CD14-positive monocyte (primary cell): ENCODE measurements at regions not wholly inside any gene's neighbourhood (a gene's known extent, or its start where the extent isn't known, plus 50 kb on each side); places are given as distances from the start of the nearest gene placed in this dataset.

Experiments used
- DNase-seq, 3 donors: peaks; one replicate each; pipeline ENCODE4 v3.0.0-alpha.2; 2011 to 2022
- H2AFZ ChIP-seq: 2 replicates; pipeline ENCODE4 v1.6.0; 2012; ENCODE audit warnings: mild to moderate bottlenecking, low read depth, low read length, inconsistent platforms; ENCODE audit not compliant: insufficient read depth, poor library complexity, severe bottlenecking
- H3K27ac ChIP-seq, 2 donors: 1 replicate in 1 of 2; 2 replicates in 1 of 2; pipeline ENCODE4 v1.5.1; 2012 to 2013; ENCODE audit warnings: low read length in 2 of 2, control low read depth in 1 of 2, inconsistent platforms in 1 of 2, low read depth in 1 of 2, mild to moderate bottlenecking in 1 of 2
- H3K27me3 ChIP-seq, 2 donors: one replicate each; pipeline versions ENCODE4 v1.6.0 to v1.6.1; 2011 to 2013; ENCODE audit warnings: low read length in 2 of 2; ENCODE audit not compliant: control insufficient read depth in 2 of 2, insufficient read depth in 2 of 2
- H3K36me3 ChIP-seq, 2 donors: replicated peaks in 1 of 2; 1 replicate in 1 of 2; 2 replicates in 1 of 2; pipeline versions ENCODE4 v1.5.1 to v1.6.1; 2012 to 2013; ENCODE audit warnings: low read length in 2 of 2, control low read depth in 1 of 2, inconsistent platforms in 1 of 2, mild to moderate bottlenecking in 1 of 2; ENCODE audit not compliant: insufficient read depth in 2 of 2, control insufficient read depth in 1 of 2
- H3K4me1 ChIP-seq, 2 donors: 1 replicate in 1 of 2; 2 replicates in 1 of 2; pipeline versions ENCODE4 v1.5.1 to v1.6.1; 2012 to 2013; ENCODE audit warnings: low read length in 2 of 2, control low read depth in 1 of 2, inconsistent platforms in 1 of 2, mild to moderate bottlenecking in 1 of 2, moderate library complexity in 1 of 2; ENCODE audit not compliant: insufficient read depth in 2 of 2, control insufficient read depth in 1 of 2
- H3K4me2 ChIP-seq: replicated peaks from 2 replicates; pipeline ENCODE3; 2012; ENCODE audit warnings: low read length, moderate library complexity, mild to moderate bottlenecking; ENCODE audit not compliant: poor library complexity, severe bottlenecking; ENCODE audit errors: extremely low read depth
- H3K4me3 ChIP-seq, 3 experiments: fragments of 200-600 bp in 1 of 3; sonication (generic) in 1 of 3; replicated peaks in 1 of 3; 1 replicate in 2 of 3; 2 replicates in 1 of 3; pipeline ENCODE4 v1.5.1; 2011 to 2013; ENCODE audit warnings: low read length in 3 of 3, mild to moderate bottlenecking in 3 of 3, control low read depth in 2 of 3, low read depth in 2 of 3, inconsistent platforms in 1 of 3, moderate library complexity in 1 of 3
- H3K79me2 ChIP-seq: 2 replicates; pipeline ENCODE4 v1.6.0; 2012; ENCODE audit warnings: mild to moderate bottlenecking, control low read depth, inconsistent platforms, low read length, moderate library complexity; ENCODE audit not compliant: insufficient read depth
- H3K9ac ChIP-seq: 2 replicates; pipeline ENCODE4 v1.6.0; 2017; ENCODE audit warnings: low read length, mild to moderate bottlenecking; ENCODE audit not compliant: insufficient read depth, poor library complexity, severe bottlenecking
- H3K9me3 ChIP-seq, 2 donors: replicated peaks in 1 of 2; 1 replicate in 1 of 2; 2 replicates in 1 of 2; pipeline versions ENCODE4 v1.5.1 to v1.6.1; 2012 to 2013; ENCODE audit warnings: low read length in 2 of 2, control low read depth in 1 of 2; ENCODE audit not compliant: control insufficient read depth in 1 of 2, insufficient read depth in 1 of 2
- H4K20me1 ChIP-seq: 2 replicates; pipeline ENCODE4 v1.6.0; 2012; ENCODE audit warnings: mild to moderate bottlenecking, low read length, control low read depth, moderate library complexity; ENCODE audit not compliant: insufficient read depth
- H3K27ac Mint-ChIP-seq, 7 donors: one replicate each; pipeline ENCODE4 v1.8.0; 2020; ENCODE audit warnings: mild to moderate bottlenecking in 7 of 7, mixed read lengths in 7 of 7, moderate library complexity in 6 of 7, inconsistent platforms in 2 of 7
- H3K27me3 Mint-ChIP-seq, 3 donors: one replicate each; pipeline ENCODE4 v1.8.0; 2021 to 2022; ENCODE audit warnings: low read depth in 3 of 3, mild to moderate bottlenecking in 3 of 3, mixed read lengths in 3 of 3, moderate library complexity in 3 of 3, inconsistent platforms in 1 of 3
- H3K36me3 Mint-ChIP-seq, 2 donors: one replicate each; pipeline ENCODE4 v1.8.0; 2020; ENCODE audit warnings: mixed read lengths in 2 of 2, inconsistent platforms in 1 of 2, mild to moderate bottlenecking in 1 of 2
- H3K4me1 Mint-ChIP-seq: one replicate; pipeline ENCODE4 v1.8.0; 2020; ENCODE audit warnings: mild to moderate bottlenecking, mixed read lengths
- H3K4me3 Mint-ChIP-seq, 2 donors: one replicate each; pipeline ENCODE4 v1.8.0; 2020; ENCODE audit warnings: mild to moderate bottlenecking in 2 of 2, mixed read lengths in 2 of 2, moderate library complexity in 1 of 2
- H3K9me3 Mint-ChIP-seq, 7 donors: one replicate each; pipeline ENCODE4 v1.8.0; 2020 to 2022; ENCODE audit warnings: mixed read lengths in 7 of 7, mild to moderate bottlenecking in 6 of 7, moderate library complexity in 6 of 7, inconsistent platforms in 2 of 7
- CTCF ChIP-seq: fragments of 200-600 bp; IDR thresholded peaks from one replicate; pipeline ENCODE4 v1.8.0; 2022; ENCODE audit warnings: antibody characterized with exemption, mild to moderate bottlenecking
- WGBS: methylation state at CpG from one replicate; pipeline ENCODE4 v1.1.5; 2013; ENCODE audit warnings: missing lambda C conversion rate; ENCODE audit not compliant: insufficient coverage; 5-methylcytosine and 5-hydroxymethylcytosine counted together
- intact Hi-C, 2 donors: fragments of 100-400 bp; cut with micrococcal nuclease; formaldehyde crosslinking; loops; one replicate each; pipeline versions ENCODE4 v1.15.0 to v1.15.1; 2023

- no peaks in the 10 kb centered on the region for H3K4me1 ChIP-seq
- no peak overlapping the region for H3K27ac Mint-ChIP-seq
- H3K79me2 ChIP-seq = no peaks in the 10 kb centered on the region
- H2AFZ ChIP-seq = no peak overlapping the region
- H3K4me2 ChIP-seq = no peak overlapping the region
- peak overlapping the region in 1 of 3 experiments; percentile 20 for H3K4me3 ChIP-seq
- H3K27me3 ChIP-seq = no peaks in the 10 kb centered on the region
- peaks cover 0 to 1% (median 0%) of the 10 kb centered on the region in 3 donors for H3K27me3 Mint-ChIP-seq
- H3K9ac ChIP-seq = no peak overlapping the region
- WGBS = 91% methylated on average over 7 of the region's 8 CpGs
- no peaks in the 10 kb centered on the region for H3K36me3 ChIP-seq
- no peak overlapping the region for H3K4me3 Mint-ChIP-seq
- no peak for DNase-seq
- H3K4me1 Mint-ChIP-seq = no peaks in the 10 kb centered on the region
- H3K27ac ChIP-seq = no peak overlapping the region
- intact Hi-C loops = no loop called here
- no peaks in the 10 kb centered on the region for H3K36me3 Mint-ChIP-seq
- H4K20me1 ChIP-seq = no peaks in the 10 kb centered on the region
- H3K9me3 ChIP-seq = peaks cover 70 to 90% of the 10 kb centered on the region in 2 donors
- peaks cover 41 to 85% (median 69%) of the 10 kb centered on the region in 7 donors for H3K9me3 Mint-ChIP-seq
- TF ChIP-seq CTCF = no peak
These were observed 125.9 kb upstream of the USP29 start for GRCh38 chr19:56993851-56994250.

GRCh38 chr19:56994251-56995017 is 125.4 kb upstream of the USP29 start:
- Histone ChIP-seq H3K36me3 (no peaks in the 10 kb centered on the region), H3K4me1 (no peaks in the 10 kb centered on the region), H3K27me3 (no peaks in the 10 kb centered on the region), H3K9ac (no peak overlapping the region), H2AFZ (no peak overlapping the region), H3K4me2 (no peak overlapping the region), H3K79me2 (no peaks in the 10 kb centered on the region), H3K9me3 (peaks cover 69 to 86% of the 10 kb centered on the region in 2 donors), H4K20me1 (no peaks in the 10 kb centered on the region), H3K4me3 (peak overlapping the region in 1 of 3 experiments; percentile 20), H3K27ac (no peak overlapping the region)
- no peaks in the 10 kb centered on the region for H3K4me1 Mint-ChIP-seq
- no peaks in the 10 kb centered on the region for H3K36me3 Mint-ChIP-seq
- H3K27ac Mint-ChIP-seq = peak overlapping the region in 1 of 7 donors; percentile 42
- H3K27me3 Mint-ChIP-seq = peaks cover 0 to 1% (median 0%) of the 10 kb centered on the region in 3 donors
- no peak for TF ChIP-seq CTCF
- DNase-seq = no peak
- WGBS = 73% methylated on average over 18 of the region's 23 CpGs
- H3K4me3 Mint-ChIP-seq = no peak overlapping the region
- intact Hi-C loops = no loop called here
- peaks cover 39 to 81% (median 66%) of the 10 kb centered on the region in 7 donors for H3K9me3 Mint-ChIP-seq
